LNCaP clone FGC (cell line): ENCODE measurements at regions not wholly inside any gene's neighbourhood (a gene's known extent, or its start where the extent isn't known, plus 50 kb on each side); places are given as distances from the start of the nearest gene placed in this dataset.
A peak's percentile ranks its signal among the peaks of the same experiment; 100 is the strongest.

Source experiments
- DNase-seq: peaks from one replicate; pipeline ENCODE4 v3.0.0-alpha.2; 2011; ENCODE audit warnings: low read depth
- H3K4me3 ChIP-seq: 2 replicates; pipeline ENCODE4 v1.5.1; 2011; ENCODE audit warnings: mild to moderate bottlenecking, low read depth, low read length, control low read depth
- TF ChIP-seq, protein P1 (sequence below): IDR thresholded peaks from 2 replicates; pipeline ENCODE4 v1.5.1; 2012; ENCODE audit warnings: mild to moderate bottlenecking; ENCODE audit not compliant: control insufficient read depth, insufficient read depth; ENCODE audit errors: extremely low read depth

DNA sequence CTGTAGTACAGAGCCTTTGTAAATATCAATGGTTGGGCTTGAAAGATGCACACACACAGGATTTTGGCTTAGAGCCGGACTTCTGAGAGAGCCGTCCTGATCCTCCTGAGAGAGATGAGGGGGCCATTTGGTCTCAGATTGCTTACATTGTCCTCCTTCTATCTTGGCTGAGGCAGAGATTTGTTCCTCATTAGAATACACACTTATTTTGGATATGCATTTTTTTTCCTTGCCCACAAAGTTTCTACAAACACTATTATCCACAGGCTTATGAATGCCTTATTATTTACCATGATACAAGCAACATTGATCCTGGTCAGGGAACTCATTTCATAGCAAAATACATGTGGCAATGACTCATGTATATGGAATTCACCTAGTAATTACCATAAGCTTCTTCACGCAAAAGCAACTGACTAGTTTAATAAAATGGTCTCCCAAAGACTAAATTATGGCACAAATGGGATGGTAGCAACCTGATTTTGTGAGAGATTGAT, 175.3 kb downstream of the MDFIC start:
- no peak overlapping the region for H3K4me3 ChIP-seq
- DNase-seq = no peak
- TF ChIP-seq, protein P1, sequence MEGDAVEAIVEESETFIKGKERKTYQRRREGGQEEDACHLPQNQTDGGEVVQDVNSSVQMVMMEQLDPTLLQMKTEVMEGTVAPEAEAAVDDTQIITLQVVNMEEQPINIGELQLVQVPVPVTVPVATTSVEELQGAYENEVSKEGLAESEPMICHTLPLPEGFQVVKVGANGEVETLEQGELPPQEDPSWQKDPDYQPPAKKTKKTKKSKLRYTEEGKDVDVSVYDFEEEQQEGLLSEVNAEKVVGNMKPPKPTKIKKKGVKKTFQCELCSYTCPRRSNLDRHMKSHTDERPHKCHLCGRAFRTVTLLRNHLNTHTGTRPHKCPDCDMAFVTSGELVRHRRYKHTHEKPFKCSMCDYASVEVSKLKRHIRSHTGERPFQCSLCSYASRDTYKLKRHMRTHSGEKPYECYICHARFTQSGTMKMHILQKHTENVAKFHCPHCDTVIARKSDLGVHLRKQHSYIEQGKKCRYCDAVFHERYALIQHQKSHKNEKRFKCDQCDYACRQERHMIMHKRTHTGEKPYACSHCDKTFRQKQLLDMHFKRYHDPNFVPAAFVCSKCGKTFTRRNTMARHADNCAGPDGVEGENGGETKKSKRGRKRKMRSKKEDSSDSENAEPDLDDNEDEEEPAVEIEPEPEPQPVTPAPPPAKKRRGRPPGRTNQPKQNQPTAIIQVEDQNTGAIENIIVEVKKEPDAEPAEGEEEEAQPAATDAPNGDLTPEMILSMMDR = no peak

DNA sequence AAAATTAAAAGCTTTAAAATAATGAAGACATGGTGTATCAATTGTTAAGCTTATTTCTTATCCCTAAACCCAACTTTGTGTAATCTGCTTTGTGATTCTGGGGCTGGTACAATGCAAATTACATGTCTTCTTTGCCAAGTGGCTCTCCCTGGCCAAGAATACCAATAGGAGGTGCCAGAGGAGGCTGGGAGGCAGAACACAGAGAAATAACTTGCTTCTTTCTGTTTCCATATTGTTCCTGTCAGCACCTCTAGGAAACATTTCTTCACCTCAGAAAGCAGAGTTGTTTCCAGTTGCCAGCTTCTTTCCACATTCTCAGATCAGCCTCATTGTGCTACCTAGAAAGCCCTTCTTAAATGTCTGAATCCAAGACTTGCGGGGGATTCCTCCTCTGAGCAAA, 174.4 kb downstream of the MDFIC start:
- TF ChIP-seq, protein P1 = no peak
- no peak overlapping the region for H3K4me3 ChIP-seq
- DNase-seq = no peak

DNA sequence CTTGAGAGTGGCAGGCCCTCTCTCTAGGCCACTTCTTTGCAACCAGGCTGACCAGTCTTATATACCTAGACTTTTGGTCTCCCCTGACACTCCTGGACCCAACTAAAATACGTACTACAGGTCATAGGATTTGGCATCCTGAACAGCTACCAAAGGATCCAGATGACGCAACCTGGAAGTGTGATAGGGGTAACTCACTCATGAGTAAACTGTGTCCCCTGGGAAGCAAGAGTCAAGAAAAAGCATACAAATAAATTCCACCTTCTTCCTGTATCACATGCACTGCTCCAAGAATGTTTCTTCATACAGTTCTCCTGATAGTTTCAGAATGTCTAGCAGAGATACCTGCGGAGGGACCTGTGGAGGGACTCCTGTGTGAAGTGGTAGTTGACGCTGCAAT, 172.3 kb downstream of the MDFIC start:
- no peak for DNase-seq
- TF ChIP-seq, protein P1 = no peak
- H3K4me3 ChIP-seq = no peak overlapping the region

GRCh38 chr7:115088893-115089292, 167.0 kb downstream of the MDFIC start:
- H3K4me3 ChIP-seq = no peak overlapping the region
- TF ChIP-seq, protein P1 = no peak
- no peak for DNase-seq

DNA sequence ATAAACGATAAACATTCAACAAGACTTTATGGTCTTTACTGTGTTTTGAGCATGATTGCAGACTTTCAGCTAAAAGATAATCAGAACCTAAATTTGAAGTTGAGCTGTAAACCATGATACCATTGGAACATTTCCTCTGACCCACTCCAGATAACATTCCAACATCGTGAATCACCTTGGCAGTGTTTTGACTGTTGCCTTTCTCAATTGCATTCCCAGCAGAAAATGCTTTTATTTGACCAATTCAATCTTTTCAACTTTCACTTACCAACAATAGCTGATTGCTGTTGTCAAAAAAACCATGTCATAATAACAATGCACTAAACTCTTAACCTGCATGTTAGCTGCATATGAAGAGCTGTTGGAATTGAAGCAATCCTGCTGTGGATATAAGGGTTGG, 165.5 kb downstream of the MDFIC start:
- H3K4me3 ChIP-seq = no peak overlapping the region
- TF ChIP-seq, protein P1 = no peak
- DNase-seq = no peak

DNA sequence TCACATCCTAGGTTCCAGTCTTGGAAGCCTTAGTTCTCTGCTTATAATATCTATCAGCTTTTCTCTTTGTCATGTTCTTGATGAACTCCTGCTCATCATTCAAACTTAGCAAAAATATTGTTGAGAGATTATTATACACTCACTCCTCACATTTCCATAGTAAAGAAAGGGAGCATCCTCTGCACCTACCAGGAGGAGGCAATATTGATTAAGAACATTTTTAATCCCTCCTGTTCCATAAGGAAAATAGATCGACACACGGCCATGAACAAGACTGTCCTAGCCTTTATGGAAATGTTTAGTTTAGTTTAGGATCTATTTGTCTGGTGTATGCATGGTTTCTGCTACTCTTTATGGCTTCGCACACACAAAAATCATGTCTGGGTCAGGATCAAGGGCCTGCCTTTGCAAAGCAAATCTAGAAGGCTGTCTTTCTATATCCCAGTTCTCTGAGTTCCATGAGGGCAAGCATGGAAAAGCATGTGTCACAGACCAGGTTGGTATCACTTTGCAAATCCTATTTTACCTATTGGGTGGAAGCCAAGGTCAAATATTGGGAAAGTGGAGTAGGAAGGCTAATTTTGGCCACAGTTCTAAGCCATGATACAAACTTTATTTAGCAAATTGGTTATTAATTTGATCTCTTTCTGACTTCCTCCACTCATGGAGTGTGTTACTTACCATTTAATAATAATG, 164.4 kb downstream of the MDFIC start:
- TF ChIP-seq, protein P1 = peak; percentile 35
- H3K4me3 ChIP-seq = no peak overlapping the region
- DNase-seq = no peak

GRCh38 chr7:115085421-115085820, 163.5 kb downstream of the MDFIC start:
- DNase-seq = no peak
- TF ChIP-seq, protein P1 = no peak
- H3K4me3 ChIP-seq = no peak overlapping the region
